ENCODE measurements at regions not wholly inside any gene's neighbourhood (a gene's known extent, or its start where the extent isn't known, plus 50 kb on each side); places are given as distances from the start of the nearest gene placed in this dataset.

GRCh38 chr2:126343136-126343535 lies 312.8 kb upstream of the GYPC start:
- no peak for TF ChIP-seq CTCF (IDR thresholded peaks at IDR 0.05; ENCODE audit: low read depth, low read length)
- no peak for TF ChIP-seq MYC (IDR thresholded peaks at IDR 0.05; ENCODE audit: low read depth, low read length)
- TF ChIP-seq POLR2A (IDR thresholded peaks at IDR 0.05; ENCODE audit: extremely low read depth, insufficient read length), result no peak
- TF ChIP-seq MAX (IDR thresholded peaks at IDR 0.05; ENCODE audit: low read depth, low read length), result no peak

All from NB4 (cell line).